Right forelimb (tissue), 1 donor: ENCODE measurements at regions not wholly inside any gene's neighbourhood (a gene's known extent, or its start where the extent isn't known, plus 50 kb on each side); places are given as distances from the start of the nearest gene placed in this dataset.

Source experiments
- DNase-seq: peaks from one replicate; pipeline ENCODE4 v3.0.0-alpha.2; 2018

DNA sequence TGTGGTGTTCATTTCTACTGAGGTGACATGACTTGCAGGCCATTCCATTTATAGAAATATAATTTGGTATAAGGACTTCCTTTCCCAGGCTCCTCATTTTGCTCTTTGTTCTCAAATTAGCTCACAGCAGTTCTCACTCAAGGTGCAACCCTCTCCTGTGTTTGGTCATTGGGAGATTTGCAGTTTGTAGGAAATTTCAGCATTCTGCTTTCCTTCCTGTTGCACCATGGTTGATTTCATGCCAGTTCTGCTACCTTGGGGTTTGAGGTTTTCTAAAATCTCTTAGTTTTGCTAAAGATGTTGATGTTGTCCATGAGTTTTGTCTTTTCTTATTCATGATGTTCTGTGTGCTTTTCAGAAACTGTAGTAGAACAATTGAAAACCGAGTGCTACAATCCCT, 65.7 kb upstream of the PROK2 start:
- no peak for DNase-seq

DNA sequence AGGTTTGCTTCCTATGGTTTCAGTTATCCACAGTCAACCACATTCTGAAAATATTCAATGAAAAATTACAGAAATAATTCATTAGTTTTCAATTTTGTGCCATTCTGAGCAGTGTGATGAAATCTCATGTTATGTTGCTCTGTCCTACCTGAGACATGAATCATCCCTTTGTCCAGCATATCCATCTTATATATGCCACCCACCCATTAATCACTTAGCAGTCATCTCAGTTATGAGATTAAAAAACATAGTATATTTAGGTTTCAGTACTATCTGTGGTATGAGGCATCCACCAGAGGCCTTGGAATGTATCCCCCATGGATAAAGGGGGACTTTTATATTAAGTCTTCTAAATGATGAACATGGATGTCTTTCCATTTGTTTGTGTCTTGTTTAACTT, 64.7 kb upstream of the PROK2 start:
- DNase-seq: no peak

DNA sequence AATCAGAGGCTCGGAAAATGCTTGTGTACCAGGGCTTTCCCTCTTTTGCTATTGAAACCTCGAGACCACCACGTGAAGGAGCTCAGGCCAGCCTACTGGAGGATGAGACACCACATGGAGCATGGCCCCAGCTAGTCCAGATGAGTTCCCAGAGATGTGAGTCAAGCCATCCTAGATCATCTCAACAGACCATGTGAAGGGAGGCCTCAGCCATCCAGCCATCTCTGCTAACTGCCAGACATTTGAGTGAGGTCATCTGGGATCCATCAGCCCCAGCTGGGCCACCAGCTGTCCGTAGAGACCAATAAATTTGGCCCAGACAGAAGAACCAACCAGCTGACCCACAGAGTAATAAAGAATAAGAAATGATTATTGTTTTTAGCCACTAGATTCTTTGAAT, 62.8 kb upstream of the PROK2 start:
- no peak for DNase-seq

DNA sequence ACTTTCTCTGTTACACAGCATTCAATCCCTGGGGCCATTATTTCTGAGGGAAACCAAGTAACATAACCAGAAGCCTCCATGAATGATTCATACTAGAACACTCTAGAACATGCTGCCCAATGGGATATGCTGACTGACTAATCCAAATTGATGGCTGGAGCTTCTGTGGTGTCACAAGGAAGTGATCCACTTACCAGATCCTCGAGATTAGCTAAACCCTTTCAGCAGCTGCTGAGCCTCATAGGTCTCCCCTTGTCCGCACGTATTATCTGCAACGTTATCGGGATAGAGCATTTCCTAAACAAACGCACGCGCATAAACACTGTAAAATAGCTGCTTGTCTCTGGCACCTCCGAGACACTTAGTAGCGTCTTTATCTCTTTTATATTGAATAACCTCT, 61.2 kb upstream of the PROK2 start:
- no peak for DNase-seq

DNA sequence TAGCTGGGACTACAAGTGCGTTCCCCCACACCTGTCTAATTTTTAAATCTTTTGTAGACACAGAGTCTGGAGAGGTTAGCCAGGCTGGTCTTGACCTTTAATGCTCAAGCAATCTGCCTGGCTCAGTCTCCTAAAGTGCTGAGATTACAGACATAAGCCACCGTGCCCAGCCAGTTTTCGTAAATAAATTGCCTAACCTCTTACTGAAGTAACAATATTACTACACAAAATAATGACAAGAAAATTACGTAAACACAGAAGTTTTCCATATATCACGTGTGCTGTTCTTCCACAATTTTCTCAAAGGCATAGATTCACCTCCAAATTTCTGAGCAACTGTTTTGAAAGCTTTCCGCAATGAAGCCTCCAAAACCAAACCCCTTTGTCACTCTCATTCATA, 58.1 kb upstream of the PROK2 start:
- no peak for DNase-seq

DNA sequence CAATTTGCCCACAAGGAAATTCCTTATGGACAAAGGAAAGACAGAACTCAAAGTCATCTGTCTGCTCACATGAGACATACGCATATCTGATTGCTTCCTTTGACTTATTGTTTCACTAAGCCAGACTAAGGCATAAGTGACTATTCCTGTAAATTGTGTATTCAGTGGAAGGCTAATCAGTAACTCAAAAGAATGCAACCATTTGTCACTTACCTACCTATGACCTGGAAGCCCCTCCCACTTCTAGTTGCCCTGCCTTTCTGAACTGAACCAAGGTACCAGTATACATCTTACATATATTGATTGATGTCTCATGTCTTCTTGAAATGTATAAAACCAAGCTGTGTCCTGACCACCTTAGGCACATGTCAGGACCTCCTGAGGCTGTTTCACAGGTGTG, 53.5 kb upstream of the PROK2 start:
- no peak for DNase-seq
